Muscle layer of duodenum (tissue), 2 donors: ENCODE measurements at regions not wholly inside any gene's neighbourhood (a gene's known extent, or its start where the extent isn't known, plus 50 kb on each side); places are given as distances from the start of the nearest gene placed in this dataset.

ENCODE experiments used
- H3K27ac ChIP-seq: one replicate; pipeline ENCODE4 v1.7.0; 2013; ENCODE audit warnings: mild to moderate bottlenecking, low read length
- H3K27me3 ChIP-seq: one replicate; pipeline ENCODE4 v1.7.0; 2013; ENCODE audit warnings: low read depth, mild to moderate bottlenecking, control low read depth, low read length
- H3K36me3 ChIP-seq, 2 donors: one replicate each; pipeline ENCODE4 v1.7.0; 2013; ENCODE audit warnings: low read length in 2 of 2, control low read depth in 1 of 2, mild to moderate bottlenecking in 1 of 2; ENCODE audit not compliant: insufficient read depth in 2 of 2, control insufficient read depth in 1 of 2
- H3K4me1 ChIP-seq, 2 donors: one replicate each; pipeline ENCODE4 v1.7.0; 2013; ENCODE audit warnings: low read length in 2 of 2, mild to moderate bottlenecking in 2 of 2, control low read depth in 1 of 2, moderate library complexity in 1 of 2; ENCODE audit not compliant: insufficient read depth in 2 of 2, control insufficient read depth in 1 of 2
- H3K4me3 ChIP-seq, 2 donors: one replicate each; pipeline ENCODE4 v1.7.0; 2013; ENCODE audit warnings: low read length in 2 of 2, low read depth in 1 of 2, mild to moderate bottlenecking in 1 of 2
- H3K9me3 ChIP-seq, 2 donors: one replicate each; pipeline ENCODE4 v1.7.0; 2013; ENCODE audit warnings: low read length in 2 of 2, control low read depth in 1 of 2, mild to moderate bottlenecking in 1 of 2; ENCODE audit not compliant: control insufficient read depth in 1 of 2
- donor health status: healthy.

GRCh38 chr4:176949029-176949428, 156.3 kb upstream of the VEGFC start:
- H3K4me1 ChIP-seq, result no peaks in the 10 kb centered on the region

GRCh38 chr4:176953021-176953420, 160.3 kb upstream of the VEGFC start:
- Histone ChIP-seq H3K36me3 (no peaks in the 10 kb centered on the region), H3K27ac (no peak overlapping the region), H3K4me3 (no peak overlapping the region), H3K4me1 (no peaks in the 10 kb centered on the region), H3K9me3 (peaks cover 0 to 2% of the 10 kb centered on the region in 2 donors), H3K27me3 (no peaks in the 10 kb centered on the region)

More at GRCh38 chr4:176949029-176949428, 156.3 kb upstream of the VEGFC start:
- Histone ChIP-seq H3K4me3 (no peak overlapping the region), H3K27me3 (no peaks in the 10 kb centered on the region), H3K36me3 (no peaks in the 10 kb centered on the region), H3K9me3 (no peaks in the 10 kb centered on the region), H3K27ac (no peak overlapping the region)

- H3K4me3 ChIP-seq, result no peak overlapping the region
- no peaks in the 10 kb centered on the region for H3K27me3 ChIP-seq
- peaks cover 0 to 2% of the 10 kb centered on the region in 2 donors for H3K9me3 ChIP-seq
- H3K36me3 ChIP-seq, result no peaks in the 10 kb centered on the region
- no peak overlapping the region for H3K27ac ChIP-seq
- no peaks in the 10 kb centered on the region for H3K4me1 ChIP-seq
Measured at GRCh38 chr4:176957353-176958118, 164.8 kb upstream of the VEGFC start.

- H3K27ac ChIP-seq, result no peak overlapping the region
- H3K36me3 ChIP-seq, result no peaks in the 10 kb centered on the region
- H3K27me3 ChIP-seq, result no peaks in the 10 kb centered on the region
- H3K4me3 ChIP-seq, result no peak overlapping the region
- no peaks in the 10 kb centered on the region for H3K4me1 ChIP-seq
- H3K9me3 ChIP-seq, result peaks cover 0 to 2% of the 10 kb centered on the region in 2 donors
Measured at GRCh38 chr4:176959980-176960379, 167.3 kb upstream of the VEGFC start.

GRCh38 chr4:176963121-176963520, 170.4 kb upstream of the VEGFC start:
- Histone ChIP-seq H3K9me3 (no peaks in the 10 kb centered on the region), H3K27me3 (no peaks in the 10 kb centered on the region), H3K4me1 (no peaks in the 10 kb centered on the region), H3K4me3 (no peak overlapping the region), H3K27ac (no peak overlapping the region), H3K36me3 (no peaks in the 10 kb centered on the region)

- H3K36me3 ChIP-seq, result no peaks in the 10 kb centered on the region
- no peaks in the 10 kb centered on the region for H3K9me3 ChIP-seq
- H3K4me3 ChIP-seq, result no peak overlapping the region
- no peaks in the 10 kb centered on the region for H3K27me3 ChIP-seq
- no peak overlapping the region for H3K27ac ChIP-seq
- no peaks in the 10 kb centered on the region for H3K4me1 ChIP-seq
Measured at GRCh38 chr4:176964116-176964691, 171.5 kb upstream of the VEGFC start.

GRCh38 chr4:176967586-176967985, 174.9 kb upstream of the VEGFC start:
- Histone ChIP-seq H3K4me1 (no peaks in the 10 kb centered on the region), H3K36me3 (no peaks in the 10 kb centered on the region), H3K9me3 (no peaks in the 10 kb centered on the region), H3K27ac (no peak overlapping the region), H3K27me3 (no peaks in the 10 kb centered on the region), H3K4me3 (no peak overlapping the region)

GRCh38 chr4:176968094-176968493, 175.4 kb upstream of the VEGFC start:
- no peak overlapping the region for H3K27ac ChIP-seq
- H3K9me3 ChIP-seq, result no peaks in the 10 kb centered on the region
- no peaks in the 10 kb centered on the region for H3K4me1 ChIP-seq
- H3K36me3 ChIP-seq, result no peaks in the 10 kb centered on the region
- H3K27me3 ChIP-seq, result no peaks in the 10 kb centered on the region
- H3K4me3 ChIP-seq, result no peak overlapping the region

GRCh38 chr4:176969011-176969410, 176.3 kb upstream of the VEGFC start:
- H3K27me3 ChIP-seq, result no peaks in the 10 kb centered on the region
- H3K9me3 ChIP-seq, result no peaks in the 10 kb centered on the region
- no peak overlapping the region for H3K27ac ChIP-seq
- no peaks in the 10 kb centered on the region for H3K36me3 ChIP-seq
- no peaks in the 10 kb centered on the region for H3K4me1 ChIP-seq
- no peak overlapping the region for H3K4me3 ChIP-seq

GRCh38 chr4:176970853-176971252, 178.1 kb upstream of the VEGFC start:
- Histone ChIP-seq H3K4me3 (no peak overlapping the region), H3K9me3 (no peaks in the 10 kb centered on the region), H3K27ac (no peak overlapping the region), H3K27me3 (no peaks in the 10 kb centered on the region), H3K36me3 (no peaks in the 10 kb centered on the region), H3K4me1 (no peaks in the 10 kb centered on the region)

GRCh38 chr4:176971576-176972115, 178.9 kb upstream of the VEGFC start:
- Histone ChIP-seq H3K9me3 (no peaks in the 10 kb centered on the region), H3K27me3 (no peaks in the 10 kb centered on the region), H3K4me1 (no peaks in the 10 kb centered on the region), H3K36me3 (no peaks in the 10 kb centered on the region), H3K4me3 (no peak overlapping the region), H3K27ac (no peak overlapping the region)
